ENCODE measurements at regions not wholly inside any gene's neighbourhood (a gene's known extent, or its start where the extent isn't known, plus 50 kb on each side); places are given as distances from the start of the nearest gene placed in this dataset.
"Not testable (repeated sequence)": the region's sequence is repeated elsewhere in the genome, so short reads cannot be mapped to it uniquely, and the experiment has no call there.

DNA sequence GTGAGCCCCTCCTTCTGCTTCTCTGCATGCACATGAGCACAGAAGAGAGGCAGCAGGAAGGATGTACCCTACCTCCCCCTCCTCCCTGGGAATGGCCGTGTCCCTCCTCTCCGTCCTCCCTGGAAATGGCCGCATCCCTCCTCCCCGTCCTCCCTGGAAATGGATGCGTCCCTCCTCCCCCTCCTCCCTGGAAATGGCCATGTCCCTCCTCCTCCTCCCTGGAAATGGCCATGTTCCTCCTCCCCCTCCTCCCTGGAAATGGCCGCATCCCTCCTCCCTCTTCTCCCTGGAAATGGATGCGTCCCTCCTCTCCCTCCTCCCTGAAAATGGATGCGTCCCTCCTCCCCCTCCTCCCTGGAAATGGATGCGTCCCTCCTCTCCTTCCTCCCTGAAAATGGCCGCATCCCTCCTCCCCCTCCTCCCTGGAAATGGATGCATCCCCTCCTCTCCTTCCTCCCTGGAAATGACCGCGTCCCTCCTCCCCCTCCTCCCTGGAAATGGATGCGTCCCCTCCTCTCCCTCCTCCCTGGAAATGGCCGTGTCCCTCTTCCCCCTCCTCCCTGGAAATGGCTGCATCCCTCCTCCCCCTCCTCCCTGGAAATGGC, 428.6 kb downstream of the AACS start:
- DNase-seq (ENCODE audit: low read depth) = no peak

DNA sequence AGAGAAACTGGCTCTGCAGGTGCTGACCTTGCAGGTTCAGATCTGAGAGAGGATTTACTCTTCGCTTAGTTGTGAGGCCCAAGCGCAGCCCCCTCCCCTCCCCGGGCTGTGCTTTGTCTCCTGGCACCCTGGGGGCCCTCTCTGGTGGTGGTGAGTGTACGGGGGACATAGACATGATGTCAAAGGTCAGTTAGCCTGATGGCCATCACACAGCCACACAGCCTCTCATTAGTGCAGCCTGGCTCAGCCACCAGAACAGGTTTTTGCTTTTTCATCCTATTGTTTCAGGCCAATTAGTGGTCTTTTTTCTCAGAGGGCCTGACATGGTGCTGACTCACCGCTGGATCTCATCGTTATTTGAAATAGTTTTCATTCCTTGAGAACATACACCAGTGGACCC, 437.9 kb downstream of the AACS start:
- no peak for DNase-seq (ENCODE audit: low read depth)

- DNase-seq (ENCODE audit: low read depth) = no peak
Observed at GRCh38 chr12:125509195-125509594, 444.0 kb downstream of the AACS start.

DNA sequence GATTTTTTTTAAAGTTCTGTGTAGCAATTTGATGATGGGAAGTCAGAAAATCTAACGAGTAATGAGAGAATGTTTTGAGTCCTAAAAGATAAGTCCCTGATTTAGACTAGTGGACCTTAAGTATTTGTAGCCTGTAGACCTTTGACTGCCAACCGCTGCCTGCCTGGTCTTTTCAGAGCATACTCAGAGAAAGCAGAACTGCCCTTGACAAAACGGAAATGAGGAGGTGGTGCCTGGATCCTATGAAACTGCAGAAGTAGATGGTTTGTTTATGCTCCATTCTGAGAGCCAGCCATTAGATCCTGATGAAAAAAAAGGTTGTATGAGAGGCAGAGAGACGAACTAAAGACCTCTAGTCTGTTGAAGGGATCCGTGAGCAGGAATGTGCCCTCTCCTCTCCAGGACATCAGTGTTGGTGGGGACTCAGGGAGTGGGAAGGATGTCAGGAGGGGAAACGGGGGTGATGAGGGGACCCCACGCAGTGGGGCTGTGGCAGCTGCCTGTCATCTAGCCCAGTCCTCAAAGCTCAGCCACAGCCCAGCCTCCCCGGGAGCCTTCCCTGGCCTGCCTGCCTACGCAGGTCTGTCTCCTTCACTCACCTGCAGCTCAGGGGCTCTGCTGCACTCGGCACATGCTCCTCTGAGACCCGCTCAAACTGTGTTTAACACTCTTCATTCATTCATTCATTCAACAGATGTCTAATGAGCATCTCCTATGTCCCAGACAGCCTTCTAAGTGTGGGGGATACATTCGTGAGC, 447.5 kb downstream of the AACS start:
- DNase-seq (ENCODE audit: low read depth) = no peak

DNA sequence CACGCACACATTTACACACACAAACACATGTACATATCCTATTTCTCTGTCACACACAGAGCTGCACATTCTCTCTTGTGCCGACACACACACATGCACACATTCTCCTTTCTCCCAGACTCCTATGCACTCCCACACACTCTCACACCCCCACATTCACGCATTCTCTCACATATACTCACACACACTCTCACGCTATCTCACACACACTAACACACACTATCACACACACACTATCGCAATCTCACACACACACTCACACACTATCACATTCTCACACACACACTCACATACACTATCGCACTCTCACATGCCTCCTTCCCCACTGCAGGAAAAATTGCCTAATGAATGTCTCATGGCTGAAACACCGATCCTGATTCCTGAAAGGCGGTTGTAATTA, 450.7 kb downstream of the AACS start:
- no peak for DNase-seq (ENCODE audit: low read depth)

DNA sequence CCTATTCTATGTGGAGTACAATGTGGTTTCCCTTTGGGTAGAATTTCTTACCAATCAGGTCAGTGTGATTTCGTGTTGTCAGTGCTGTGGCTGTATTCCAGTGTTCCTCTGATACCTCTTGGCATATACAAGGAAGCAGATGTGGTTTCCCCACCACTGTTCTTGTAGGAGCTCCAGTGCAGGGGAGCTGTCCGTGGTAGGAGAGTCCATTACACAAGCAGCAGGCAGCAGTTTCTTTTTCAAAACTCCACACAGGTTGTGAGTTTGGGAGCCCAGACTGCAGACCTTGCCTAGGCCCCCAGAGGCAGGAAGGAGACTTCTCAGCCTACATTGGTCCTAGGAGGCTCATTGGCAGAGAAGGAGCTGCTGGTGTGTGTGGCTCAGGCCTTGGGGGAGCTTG, 452.8 kb downstream of the AACS start:
- no peak for DNase-seq (ENCODE audit: low read depth)

- DNase-seq (ENCODE audit: low read depth) = no peak
Observed at GRCh38 chr12:125519026-125519651, 453.9 kb downstream of the AACS start.

- DNase-seq (ENCODE audit: low read depth) = no peak
Observed at GRCh38 chr12:125525879-125526278, 460.6 kb downstream of the AACS start.

DNA sequence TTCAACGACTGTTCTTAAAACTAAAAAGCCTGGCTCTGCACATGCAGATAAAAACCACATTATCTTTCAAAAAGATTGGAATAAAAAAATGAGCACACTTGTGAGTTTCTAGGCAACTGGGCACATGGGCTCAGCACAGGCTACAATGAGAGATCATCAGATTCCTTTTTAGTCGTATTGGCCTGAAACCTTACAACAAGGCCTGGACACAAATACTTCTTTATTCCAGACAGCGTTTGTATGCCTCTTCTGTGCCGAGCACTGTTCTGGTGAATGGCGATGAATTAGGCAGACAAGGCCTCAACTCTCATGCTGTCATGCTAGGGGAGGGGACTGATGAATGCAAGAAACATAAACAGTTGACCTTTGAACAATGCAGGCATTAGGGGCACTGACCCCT, 463.0 kb downstream of the AACS start:
- DNase-seq (ENCODE audit: low read depth) = no peak

GRCh38 chr12:125530201-125530600, 465.0 kb downstream of the AACS start:
- no peak for DNase-seq (ENCODE audit: low read depth)

DNA sequence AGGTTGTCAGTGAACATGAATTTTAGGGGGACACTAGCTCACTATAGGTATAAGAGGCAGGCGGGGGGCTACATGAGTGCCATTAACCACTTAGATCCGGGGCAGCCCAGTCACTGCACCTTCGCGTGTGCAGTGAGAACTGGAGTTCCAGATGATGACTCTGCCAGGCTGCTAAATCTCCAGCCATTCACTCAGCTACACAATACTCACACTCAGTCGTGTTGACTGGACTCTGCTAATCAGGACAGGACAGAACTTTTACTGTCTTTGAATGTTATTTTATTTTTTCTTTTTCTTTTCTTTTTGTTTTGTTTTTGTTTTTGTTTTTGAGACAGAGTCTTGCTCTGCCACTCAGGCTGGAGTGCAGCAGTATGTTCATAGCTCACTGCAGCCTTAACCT, 465.6 kb downstream of the AACS start:
- no peak for DNase-seq (ENCODE audit: low read depth)

DNA sequence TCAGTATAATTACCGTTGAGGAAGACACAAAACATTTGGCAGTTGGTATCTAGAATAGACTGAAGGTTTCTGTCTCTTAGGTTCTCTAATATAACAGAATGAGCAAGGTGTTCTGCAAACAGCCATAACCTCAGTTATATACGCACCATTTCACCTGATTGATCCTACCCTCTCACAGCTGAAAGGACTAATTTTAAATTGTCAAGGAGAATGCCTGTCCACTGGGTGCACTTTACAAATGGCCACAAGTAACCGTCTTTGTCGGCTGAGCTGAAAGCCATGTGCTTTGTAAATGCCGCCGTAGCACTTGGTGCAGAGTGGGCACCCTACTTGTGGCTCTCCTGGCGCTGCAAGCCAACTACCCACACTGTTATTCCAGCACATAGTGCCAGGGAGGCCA, 466.3 kb downstream of the AACS start:
- no peak for DNase-seq (ENCODE audit: low read depth)

DNA sequence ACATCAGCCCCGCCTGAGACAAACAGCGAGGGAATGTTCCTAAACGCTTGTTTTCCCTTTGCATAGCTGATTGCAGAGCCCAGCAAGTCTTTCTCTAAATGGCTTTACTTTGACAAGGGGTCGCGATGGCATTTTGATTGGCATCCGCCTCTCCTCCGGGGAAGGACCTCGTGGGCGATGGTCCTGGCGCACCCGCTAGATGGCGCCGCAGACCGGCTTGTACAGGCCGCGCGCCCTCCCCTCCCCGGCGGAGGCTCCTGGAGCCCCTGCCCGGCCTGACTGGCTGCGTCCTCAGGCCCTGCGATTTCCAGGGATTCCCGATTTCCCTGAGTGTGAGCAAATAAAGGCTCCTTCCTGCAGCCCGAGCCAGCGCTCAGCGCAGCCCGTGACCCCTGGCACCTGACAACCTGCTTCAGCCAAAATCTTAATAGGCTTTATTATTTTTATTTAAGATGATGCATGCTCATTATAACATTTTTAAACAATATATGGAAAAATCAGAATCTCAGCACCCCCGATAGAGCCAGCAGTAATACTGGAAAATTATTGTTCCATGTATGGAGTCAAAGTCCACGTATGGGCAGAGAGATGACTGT, 468.3 kb downstream of the AACS start:
- no peak for DNase-seq (ENCODE audit: low read depth)

- no peak for DNase-seq (ENCODE audit: low read depth)
Observed at GRCh38 chr12:125538401-125539199, 473.4 kb downstream of the AACS start.

DNA sequence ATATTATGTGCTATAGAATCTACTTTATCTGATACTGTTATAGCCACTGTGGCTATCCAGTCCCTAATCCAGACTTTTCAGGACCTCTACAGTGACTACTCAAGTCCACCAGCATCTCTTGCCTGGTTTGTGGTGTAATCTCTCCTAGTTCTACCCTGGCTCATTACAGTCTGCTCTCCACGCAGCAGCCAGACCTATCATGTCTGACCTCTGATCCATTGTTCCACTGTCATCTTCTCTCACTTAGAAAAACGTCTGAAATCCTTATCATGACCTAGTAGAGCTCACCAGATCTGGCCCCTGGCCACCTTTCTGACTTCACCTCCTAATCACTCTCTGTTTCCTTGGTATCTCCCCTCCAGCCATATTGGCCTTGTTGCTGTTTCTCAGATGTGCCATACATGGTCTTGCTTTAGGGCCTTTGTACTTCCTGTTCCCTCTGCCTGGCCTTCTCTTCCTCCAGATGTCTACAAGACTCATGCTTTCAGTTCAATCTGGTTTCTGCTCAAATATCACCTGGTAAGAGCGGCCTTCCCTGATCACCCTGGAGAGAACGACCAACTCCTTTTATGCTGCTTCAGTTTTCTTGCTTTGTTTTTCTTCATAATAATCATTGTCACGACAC, 475.5 kb downstream of the AACS start:
- no peak for DNase-seq (ENCODE audit: low read depth)

DNA sequence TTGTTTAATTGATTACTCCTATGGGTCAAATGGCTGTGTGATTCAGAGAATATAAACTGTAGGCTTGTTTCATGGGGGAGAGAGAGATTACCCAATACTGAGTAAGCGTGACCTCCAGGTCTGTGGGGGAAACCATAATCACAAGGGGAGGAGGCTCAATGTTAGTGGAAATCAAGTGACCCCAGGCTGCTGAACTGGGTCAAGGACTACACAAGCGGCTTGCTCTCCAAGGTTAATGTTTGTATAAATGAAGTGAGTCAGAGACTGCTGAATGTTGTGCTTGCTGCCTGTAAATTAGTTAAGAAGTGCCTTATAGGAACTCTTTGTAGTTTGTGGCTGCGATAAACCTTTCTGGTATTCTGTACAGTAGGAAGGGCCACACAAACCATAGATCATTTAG, 479.7 kb downstream of the AACS start:
- DNase-seq (ENCODE audit: low read depth) = no peak

DNA sequence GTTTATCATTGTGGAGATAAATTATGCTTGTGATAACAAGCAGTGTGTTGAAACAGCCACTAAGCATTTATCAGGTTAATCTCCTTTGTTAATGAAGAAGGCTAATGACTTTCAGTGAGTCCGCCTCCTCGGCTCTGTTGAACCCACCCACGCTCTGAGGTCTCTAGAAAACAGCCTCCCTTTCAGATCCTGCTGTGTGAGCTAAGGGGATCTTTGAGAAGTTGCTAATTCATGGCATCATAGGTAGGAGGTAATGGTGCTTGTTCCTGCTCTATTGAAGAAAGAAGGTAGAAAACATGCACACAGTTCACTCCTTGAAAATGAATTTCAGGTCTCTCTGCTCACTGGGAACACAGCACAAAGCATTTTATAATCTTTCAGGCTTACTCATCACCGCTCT, 483.9 kb downstream of the AACS start:
- no peak for DNase-seq (ENCODE audit: low read depth)

DNA sequence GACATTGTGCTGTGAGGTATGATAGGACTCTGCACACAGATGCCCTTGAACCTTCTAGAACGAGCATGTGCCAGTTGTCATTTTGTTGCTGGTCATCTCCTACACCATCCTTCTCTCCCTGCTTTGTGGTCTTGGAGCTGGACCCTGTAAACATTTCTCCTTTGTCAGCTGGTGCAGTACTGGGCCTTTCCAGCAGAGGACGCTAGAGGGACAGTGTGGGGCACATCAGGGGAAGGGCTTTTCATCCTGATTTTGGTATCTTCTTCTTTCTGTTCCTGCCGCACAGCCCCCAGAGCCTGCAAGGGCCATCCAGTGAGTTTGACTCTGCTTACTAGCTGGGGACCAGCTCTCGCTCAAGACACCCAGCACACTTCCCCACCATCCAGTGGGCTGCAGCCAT, 484.6 kb downstream of the AACS start:
- no peak for DNase-seq (ENCODE audit: low read depth)

DNA sequence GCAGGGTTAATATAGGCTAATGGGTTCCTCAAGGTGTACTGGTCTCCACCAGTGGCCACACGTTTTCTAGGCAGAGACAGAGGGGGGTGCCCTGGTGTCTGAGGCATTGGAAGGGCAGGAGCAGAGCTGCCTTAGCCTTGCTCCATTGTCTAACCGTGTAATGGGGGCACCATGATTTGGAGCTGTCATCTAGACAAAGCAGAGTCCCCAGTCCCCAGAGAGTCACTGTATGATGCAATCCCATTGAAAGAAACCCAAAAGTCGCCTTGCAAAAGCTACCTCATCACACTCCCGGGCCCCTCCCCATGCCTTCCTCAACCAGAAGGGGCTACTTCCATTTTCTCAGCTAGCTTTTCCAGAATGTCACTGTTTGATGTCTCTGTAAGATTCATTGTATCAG, 487.1 kb downstream of the AACS start:
- DNase-seq (ENCODE audit: low read depth) = no peak

DNA sequence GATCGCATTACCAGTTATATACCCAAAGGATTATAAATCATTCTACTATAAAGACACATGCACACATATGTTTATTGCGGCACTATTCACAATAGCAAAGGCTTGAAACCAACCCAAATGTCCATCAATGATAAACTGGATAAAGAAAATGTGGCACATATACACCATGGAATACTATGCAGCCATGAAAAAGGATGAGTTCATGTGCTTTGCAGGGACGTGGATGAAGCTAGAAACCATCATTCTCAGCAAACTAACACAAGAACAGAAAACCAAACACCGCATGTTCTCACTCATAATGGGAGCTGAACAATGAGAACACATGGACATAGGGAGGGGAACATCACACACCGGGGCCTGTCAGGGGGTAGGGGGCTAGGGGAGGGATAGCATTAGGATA, 495.8 kb downstream of the AACS start:
- not testable (repeated sequence) for DNase-seq (ENCODE audit: low read depth)

- DNase-seq (ENCODE audit: low read depth) = no peak
Observed at GRCh38 chr12:125564753-125565152, 499.5 kb downstream of the AACS start.

DNA sequence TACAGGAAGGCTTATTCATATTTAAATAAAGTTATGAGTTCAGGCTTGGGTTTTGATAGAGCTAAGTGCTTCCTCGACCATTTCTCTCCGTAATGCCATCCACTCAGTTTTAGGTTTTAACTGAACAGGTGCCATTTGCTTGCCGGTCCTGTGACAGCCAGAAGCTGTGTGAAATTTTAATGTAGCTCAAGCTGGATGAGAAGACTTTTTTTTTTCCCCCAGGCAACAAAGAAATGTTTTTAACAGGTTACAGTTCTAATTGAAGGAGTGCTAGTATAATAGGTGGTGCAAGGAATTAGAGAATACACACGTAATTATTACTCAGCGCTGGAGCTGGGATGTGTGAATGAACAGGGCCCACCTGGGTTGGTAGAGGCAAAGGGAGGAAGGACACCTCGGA, 502.3 kb downstream of the AACS start:
- no peak for DNase-seq (ENCODE audit: low read depth)
